BJ (cell line): ENCODE measurements at regions not wholly inside any gene's neighbourhood (a gene's known extent, or its start where the extent isn't known, plus 50 kb on each side); places are given as distances from the start of the nearest gene placed in this dataset.

ENCODE experiments used
- CTCF ChIA-PET: fragments of 350-600 bp; formaldehyde crosslinking; extraction: SDS; loops from one replicate; lab custom pipeline; 2021; ENCODE audit warnings: antibody characterized with exemption, inconsistent platforms; lab: Yijun Ruan, JAX
- POLR2A ChIA-PET: fragments of 300-600 bp; sonication (Branson Sonifier 250); formaldehyde crosslinking; extraction: SDS; loops from one replicate; lab custom pipeline; 2021; ENCODE audit warnings: antibody characterized with exemption; lab: Charles Lee
- DNase-seq: peaks from one replicate; pipeline ENCODE4 v3.0.0-alpha.2; 2011; ENCODE audit warnings: low read depth
- H3K27me3 ChIP-seq: 2 replicates; pipeline ENCODE4 v1.6.0; 2011; ENCODE audit warnings: low read length; ENCODE audit not compliant: control insufficient read depth, insufficient read depth
- H3K36me3 ChIP-seq: 2 replicates; pipeline ENCODE4 v1.5.1; 2011; ENCODE audit warnings: low read length; ENCODE audit not compliant: control insufficient read depth, insufficient read depth
- H3K4me3 ChIP-seq: 2 replicates; pipeline ENCODE4 v1.5.1; 2011; ENCODE audit warnings: low read depth, mild to moderate bottlenecking, control low read depth, low read length
- TF ChIP-seq, protein P1 (sequence below): IDR thresholded peaks from 2 replicates; pipeline ENCODE4 v1.5.1; 2011; ENCODE audit warnings: low read depth, mild to moderate bottlenecking, control low read depth, inconsistent platforms, low read length, moderate library complexity; ENCODE audit not compliant: insufficient read depth

DNA sequence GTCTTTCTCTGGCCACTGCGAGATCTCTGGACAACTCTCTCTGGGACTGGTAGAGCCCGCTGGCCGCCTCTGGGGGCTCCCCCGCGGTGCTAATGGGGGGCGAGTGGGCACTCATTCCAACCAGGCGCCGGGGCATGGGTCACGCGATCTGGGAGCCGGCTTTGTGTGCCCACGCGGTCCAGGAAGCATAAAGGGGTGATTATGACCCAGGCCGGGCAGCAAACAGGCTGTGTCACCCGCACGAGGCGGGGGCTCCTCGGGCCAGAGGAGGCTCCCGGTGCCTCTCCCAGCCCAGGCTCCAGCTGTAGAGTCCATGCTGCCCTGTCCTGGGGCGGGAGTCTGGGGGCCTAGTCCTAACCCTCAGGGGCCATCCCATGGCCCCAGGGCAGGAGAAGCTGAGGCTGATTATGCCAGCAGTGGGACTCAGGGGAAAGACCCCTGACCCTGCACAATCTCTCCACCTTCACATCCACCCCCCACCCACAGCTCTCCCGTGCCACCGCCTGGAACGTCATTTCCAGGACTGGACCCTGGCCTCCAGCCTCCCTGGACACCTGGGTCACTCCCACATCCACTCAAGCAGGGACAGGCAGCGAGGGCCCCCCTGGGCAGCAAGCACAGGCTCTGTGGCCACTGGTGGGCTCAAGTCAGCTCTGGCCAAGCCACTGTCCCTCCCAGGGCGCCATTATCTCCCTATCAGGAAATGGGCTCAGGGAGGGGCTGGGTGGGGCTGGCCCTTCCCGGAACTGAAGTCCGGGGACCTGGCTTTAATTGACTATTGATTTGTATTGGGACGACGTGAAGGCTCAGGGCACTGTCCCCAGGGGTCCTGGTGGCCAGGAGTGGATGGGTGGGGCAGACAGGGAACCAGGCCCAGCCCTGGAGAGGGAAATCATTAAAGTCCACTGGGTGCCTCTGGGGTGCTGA is 50.0 kb downstream of the PTPRS start:
- POLR2A ChIA-PET = no interaction called here
- TF ChIP-seq, protein P1, sequence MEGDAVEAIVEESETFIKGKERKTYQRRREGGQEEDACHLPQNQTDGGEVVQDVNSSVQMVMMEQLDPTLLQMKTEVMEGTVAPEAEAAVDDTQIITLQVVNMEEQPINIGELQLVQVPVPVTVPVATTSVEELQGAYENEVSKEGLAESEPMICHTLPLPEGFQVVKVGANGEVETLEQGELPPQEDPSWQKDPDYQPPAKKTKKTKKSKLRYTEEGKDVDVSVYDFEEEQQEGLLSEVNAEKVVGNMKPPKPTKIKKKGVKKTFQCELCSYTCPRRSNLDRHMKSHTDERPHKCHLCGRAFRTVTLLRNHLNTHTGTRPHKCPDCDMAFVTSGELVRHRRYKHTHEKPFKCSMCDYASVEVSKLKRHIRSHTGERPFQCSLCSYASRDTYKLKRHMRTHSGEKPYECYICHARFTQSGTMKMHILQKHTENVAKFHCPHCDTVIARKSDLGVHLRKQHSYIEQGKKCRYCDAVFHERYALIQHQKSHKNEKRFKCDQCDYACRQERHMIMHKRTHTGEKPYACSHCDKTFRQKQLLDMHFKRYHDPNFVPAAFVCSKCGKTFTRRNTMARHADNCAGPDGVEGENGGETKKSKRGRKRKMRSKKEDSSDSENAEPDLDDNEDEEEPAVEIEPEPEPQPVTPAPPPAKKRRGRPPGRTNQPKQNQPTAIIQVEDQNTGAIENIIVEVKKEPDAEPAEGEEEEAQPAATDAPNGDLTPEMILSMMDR = no peak
- CTCF ChIA-PET = interaction anchor here (0.9 kb wide), 1 partner anchor 44 kb away, joined by 3 read pairs; no protein-coding TSS in a partner anchor

GRCh38 chr19:5289060-5289990 is 51.3 kb downstream of the PTPRS start:
- CTCF ChIA-PET = interaction anchor here (1.1 kb wide), 1 partner anchor 32 kb away, joined by 3 read pairs; no protein-coding TSS in a partner anchor
- Histone ChIP-seq H3K4me3 (no peak overlapping the region), H3K36me3 (peaks cover 11% of the 10 kb centered on the region), H3K27me3 (no peaks in the 10 kb centered on the region)
- POLR2A ChIA-PET = no interaction called here
- DNase-seq = no peak
- TF ChIP-seq, protein P1 = peak; percentile 15; the same call in 1 of the 2 replicates

More for the DNA sequence above, 50.0 kb downstream of the PTPRS start:
- H3K27me3 ChIP-seq = no peaks in the 10 kb centered on the region
- peaks cover 3% of the 10 kb centered on the region for H3K36me3 ChIP-seq
- no peak overlapping the region for H3K4me3 ChIP-seq
- DNase-seq = no peak

- CTCF ChIA-PET = interaction anchor here (1.1 kb wide), 1 partner anchor 31 kb away, joined by 3 read pairs; no protein-coding TSS in a partner anchor
- no peak for DNase-seq
- POLR2A ChIA-PET = no interaction called here
- Histone ChIP-seq H3K36me3 (peaks cover 13% of the 10 kb centered on the region), H3K27me3 (no peaks in the 10 kb centered on the region), H3K4me3 (no peak overlapping the region)
- TF ChIP-seq, protein P1 = no peak
Observed at GRCh38 chr19:5288347-5288739, 52.3 kb downstream of the PTPRS start.

DNA sequence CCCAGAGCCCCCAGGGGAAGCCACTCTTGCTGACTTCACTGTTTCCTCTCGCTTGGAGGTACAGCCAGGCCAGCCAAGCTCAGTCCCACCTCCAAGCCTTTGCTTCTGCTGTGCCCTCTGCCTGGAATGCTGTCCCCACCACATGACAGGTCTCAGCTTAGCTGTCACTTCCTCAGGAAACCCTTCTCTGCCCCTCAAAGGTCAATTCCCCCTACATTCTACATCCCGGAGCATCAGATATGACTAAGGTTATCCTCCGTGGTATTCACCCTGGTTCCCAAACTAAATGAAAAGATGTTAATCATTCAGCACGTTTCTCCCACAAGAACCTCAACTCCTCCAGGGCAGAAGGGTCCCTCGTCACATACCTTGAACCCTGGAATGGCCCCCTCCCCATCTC is 53.5 kb downstream of the PTPRS start:
- H3K36me3 ChIP-seq = peaks cover 13% of the 10 kb centered on the region
- no peak overlapping the region for H3K4me3 ChIP-seq
- no peak for DNase-seq
- H3K27me3 ChIP-seq = no peaks in the 10 kb centered on the region
- TF ChIP-seq, protein P1 = no peak
- CTCF ChIA-PET = no interaction called here
- POLR2A ChIA-PET = no interaction called here
